MM.1S (cell line): ENCODE measurements at regions not wholly inside any gene's neighbourhood (a gene's known extent, or its start where the extent isn't known, plus 50 kb on each side); places are given as distances from the start of the nearest gene placed in this dataset.

Experiments used
- DNase-seq: peaks from one replicate; pipeline ENCODE4 v3.0.0-alpha.2; 2015
- H2AFZ ChIP-seq: fragments of 300-600 bp; sonication (generic); 2 replicates; pipeline ENCODE4 v1.6.0; 2016; ENCODE audit warnings: antibody characterized with exemption, low read length
- H3F3A ChIP-seq: fragments of 300-600 bp; sonication (generic); 2 replicates; pipeline ENCODE4 v1.6.1; 2016; ENCODE audit warnings: mild to moderate bottlenecking, antibody characterized with exemption, low read length, moderate library complexity, mixed read lengths; ENCODE audit not compliant: insufficient read depth
- H3K27ac ChIP-seq: fragments of 300-600 bp; sonication (generic); 2 replicates; pipeline ENCODE4 v1.5.1; 2016; ENCODE audit warnings: mild to moderate bottlenecking, low read length
- H3K27me3 ChIP-seq: fragments of 300-600 bp; sonication (generic); replicated peaks from 2 replicates; pipeline ENCODE4 v1.6.0; 2016; ENCODE audit warnings: low read length; ENCODE audit not compliant: insufficient read depth
- H3K36me3 ChIP-seq: fragments of 300-600 bp; sonication (generic); replicated peaks from 2 replicates; pipeline ENCODE4 v1.6.1; 2016; ENCODE audit warnings: mild to moderate bottlenecking, low read length, mixed read lengths; ENCODE audit not compliant: insufficient read depth
- H3K4me1 ChIP-seq: fragments of 300-600 bp; sonication (generic); 2 replicates; pipeline ENCODE4 v1.6.1; 2016; ENCODE audit warnings: low read length, mixed read lengths
- H3K4me2 ChIP-seq: fragments of 300-600 bp; sonication (generic); 2 replicates; pipeline ENCODE4 v1.6.0; 2016; ENCODE audit warnings: low read depth, low read length
- H3K4me3 ChIP-seq: fragments of 300-600 bp; sonication (generic); 2 replicates; pipeline ENCODE4 v1.5.1; 2016; ENCODE audit warnings: low read length, mixed read lengths
- H3K79me2 ChIP-seq: fragments of 300-600 bp; sonication (generic); 2 replicates; pipeline ENCODE4 v1.6.1; 2016; ENCODE audit warnings: mixed run types, low read length, mixed read lengths
- H3K9ac ChIP-seq: fragments of 300-600 bp; sonication (generic); 2 replicates; pipeline ENCODE4 v1.6.1; 2016; ENCODE audit warnings: low read length, mixed read lengths
- H3K9me2 ChIP-seq: fragments of 300-600 bp; sonication (generic); replicated peaks from 2 replicates; pipeline ENCODE4 v1.6.1; 2016; ENCODE audit warnings: mild to moderate bottlenecking, low read length, mixed read lengths; ENCODE audit not compliant: insufficient read depth
- H3K9me3 ChIP-seq: fragments of 300-600 bp; sonication (generic); replicated peaks from 2 replicates; pipeline ENCODE4 v1.6.1; 2016; ENCODE audit warnings: mild to moderate bottlenecking, low read length, mixed read lengths; ENCODE audit not compliant: insufficient read depth
- H4K20me1 ChIP-seq: fragments of 300-600 bp; sonication (generic); 2 replicates; pipeline ENCODE4 v1.6.1; 2016; ENCODE audit warnings: mild to moderate bottlenecking, low read length, moderate library complexity, mixed read lengths; ENCODE audit not compliant: insufficient read depth
- CTCF ChIP-seq: fragments of 300-600 bp; sonication (generic); IDR thresholded peaks from 2 replicates; pipeline ENCODE4 v1.5.1; 2016; ENCODE audit warnings: antibody characterized with exemption, low read length, mixed read lengths
- EZH2 ChIP-seq: fragments of 300-600 bp; sonication (generic); optimal IDR thresholded peaks from 2 replicates; pipeline ENCODE3; 2017; ENCODE audit warnings: low read depth, mild to moderate bottlenecking, antibody characterized with exemption, low read length, mixed read lengths
- EZH2phosphoT487 ChIP-seq: fragments of 300-600 bp; sonication (generic); IDR thresholded peaks from 2 replicates; pipeline ENCODE4 v1.6.1; 2018; ENCODE audit warnings: antibody characterized with exemption, low read length

DNA sequence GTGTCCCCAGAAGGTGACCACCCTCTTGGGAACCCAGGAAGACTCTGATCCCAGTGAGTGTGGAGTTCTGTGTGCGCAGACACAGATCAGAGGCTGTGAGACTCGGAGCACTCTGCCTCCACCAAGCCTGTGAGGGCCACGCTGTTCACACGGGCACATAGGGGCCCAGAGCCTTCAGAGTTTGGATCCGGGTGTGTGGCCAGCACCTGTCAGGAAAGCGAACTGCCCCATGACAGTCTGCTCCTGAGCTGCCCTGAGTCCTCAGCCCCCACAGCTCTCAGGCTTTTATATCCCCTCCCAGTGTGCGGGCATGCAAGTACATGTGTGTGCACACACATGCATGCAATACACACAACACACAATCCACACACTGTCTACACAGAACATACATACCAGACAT, 161.8 kb upstream of the IRX2 start:
- Histone ChIP-seq H3K36me3 (no peaks in the 10 kb centered on the region), H3K9me3 (no peaks in the 10 kb centered on the region), H3K79me2 (no peaks in the 10 kb centered on the region), H3K4me3 (no peak overlapping the region), H2AFZ (no peak overlapping the region), H3K9me2 (no peaks in the 10 kb centered on the region), H3K27ac (no peak overlapping the region), H3F3A (no peaks in the 10 kb centered on the region), H3K9ac (no peak overlapping the region), H3K4me1 (no peaks in the 10 kb centered on the region), H3K27me3 (no peaks in the 10 kb centered on the region), H3K4me2 (no peak overlapping the region), H4K20me1 (no peaks in the 10 kb centered on the region)
- no peak for DNase-seq
- TF ChIP-seq EZH2: no peak
- TF ChIP-seq CTCF: no peak
- no peak for TF ChIP-seq EZH2phosphoT487

DNA sequence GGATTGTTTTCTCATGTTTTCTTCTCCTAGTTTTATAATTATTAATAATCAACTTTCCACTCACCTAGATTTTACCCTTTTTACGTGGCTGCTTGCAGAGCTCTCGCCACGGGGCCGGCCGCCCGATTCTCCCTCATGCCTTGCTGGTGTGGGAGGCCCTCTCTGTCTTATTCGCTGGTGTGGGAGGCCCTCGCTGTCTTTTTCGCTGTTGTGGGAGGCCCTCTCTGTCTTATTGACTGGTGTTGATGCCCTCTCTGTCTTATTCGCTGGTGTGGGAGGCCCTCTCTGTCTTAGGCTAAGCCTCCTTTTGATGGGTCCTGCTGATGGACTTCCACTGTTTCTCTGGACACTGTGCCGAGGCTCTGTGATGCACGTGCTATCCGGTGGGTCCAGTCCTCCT, 161.3 kb upstream of the IRX2 start:
- no peaks in the 10 kb centered on the region for H3K27me3 ChIP-seq
- H3K36me3 ChIP-seq: no peaks in the 10 kb centered on the region
- no peaks in the 10 kb centered on the region for H4K20me1 ChIP-seq
- TF ChIP-seq CTCF (no peak), EZH2 (no peak), EZH2phosphoT487 (no peak)
- no peaks in the 10 kb centered on the region for H3K9me3 ChIP-seq
- H3K4me2 ChIP-seq: no peak overlapping the region
- no peaks in the 10 kb centered on the region for H3K9me2 ChIP-seq
- no peak for DNase-seq
- H2AFZ ChIP-seq: no peak overlapping the region
- no peaks in the 10 kb centered on the region for H3K4me1 ChIP-seq
- no peaks in the 10 kb centered on the region for H3K79me2 ChIP-seq
- H3K4me3 ChIP-seq: no peak overlapping the region
- no peak overlapping the region for H3K27ac ChIP-seq
- no peaks in the 10 kb centered on the region for H3F3A ChIP-seq
- no peak overlapping the region for H3K9ac ChIP-seq

GRCh38 chr5:2910401-2911175, 159.1 kb upstream of the IRX2 start:
- Histone ChIP-seq H3K4me3 (no peak overlapping the region), H3K9me2 (no peaks in the 10 kb centered on the region), H3K4me2 (no peak overlapping the region), H3K79me2 (no peaks in the 10 kb centered on the region), H3K9me3 (no peaks in the 10 kb centered on the region), H3K9ac (no peak overlapping the region), H2AFZ (no peak overlapping the region), H4K20me1 (no peaks in the 10 kb centered on the region), H3K27me3 (no peaks in the 10 kb centered on the region), H3K36me3 (no peaks in the 10 kb centered on the region), H3K4me1 (no peaks in the 10 kb centered on the region), H3F3A (no peaks in the 10 kb centered on the region), H3K27ac (no peak overlapping the region)
- TF ChIP-seq EZH2phosphoT487 (no peak), CTCF (no peak), EZH2 (no peak)
- no peak for DNase-seq
